ENCODE measurements at regions not wholly inside any gene's neighbourhood (a gene's known extent, or its start where the extent isn't known, plus 50 kb on each side); places are given as distances from the start of the nearest gene placed in this dataset.
"Not testable (repeated sequence)": the region's sequence is repeated elsewhere in the genome, so short reads cannot be mapped to it uniquely, and the experiment has no call there.

GRCh38 chr11:129538323-129538722 lies 162.7 kb downstream of the BARX2 start:
- Mint-ChIP-seq H3K36me3 (peaks cover 0 to 26% (median 0%) of the 10 kb centered on the region in 5 donors), H3K27ac (no peak overlapping the region), H3K4me1 (no peaks in the 10 kb centered on the region), H3K9me3 (peaks cover 10 to 77% (median 35%) of the 10 kb centered on the region in 11 donors), H3K4me3 (no peak overlapping the region), H3K27me3 (peaks cover 0 to 20% (median 6%) of the 10 kb centered on the region in 5 donors)
- ChIA-PET POLR2A (no interaction called here), CTCF (no interaction called here)
- no peak for ATAC-seq
- Histone ChIP-seq H3K4me3 (ENCODE audit: low read length) (no peak overlapping the region), H3K9me3 (ENCODE audit: control insufficient read depth in 2 of 3, low read length in 3 of 3) (no peaks in the 10 kb centered on the region), H3K4me1 (ENCODE audit: control insufficient read depth in 2 of 2, insufficient read depth in 2 of 2, low read length in 2 of 2) (no peaks in the 10 kb centered on the region), H3K36me3 (ENCODE audit: control insufficient read depth in 2 of 3, insufficient read depth in 3 of 3, low read length in 3 of 3) (no peaks in the 10 kb centered on the region), H3K27me3 (ENCODE audit: control insufficient read depth in 2 of 2, insufficient read depth in 2 of 2, low read length in 2 of 2) (no peaks in the 10 kb centered on the region), H3K27ac (ENCODE audit: low read depth, low read length) (no peak overlapping the region)
- intact Hi-C loops (cut with micrococcal nuclease), result no loop called here
- no peak for DNase-seq

GRCh38 chr11:129543515-129544290 lies 168.1 kb downstream of the BARX2 start:
- DNase-seq (no peak), ATAC-seq (no peak)
- Mint-ChIP-seq H3K4me1 (no peaks in the 10 kb centered on the region), H3K4me3 (no peak overlapping the region), H3K27ac (no peak overlapping the region), H3K27me3 (peaks cover 0 to 27% (median 13%) of the 10 kb centered on the region in 5 donors), H3K9me3 (peaks cover 8 to 41% (median 12%) of the 10 kb centered on the region in 11 donors), H3K36me3 (peaks cover 0 to 3% (median 0%) of the 10 kb centered on the region in 5 donors)
- Histone ChIP-seq H3K4me1 (ENCODE audit: control insufficient read depth in 2 of 2, insufficient read depth in 2 of 2, low read length in 2 of 2) (no peaks in the 10 kb centered on the region), H3K36me3 (ENCODE audit: control insufficient read depth in 2 of 3, insufficient read depth in 3 of 3, low read length in 3 of 3) (no peaks in the 10 kb centered on the region), H3K4me3 (ENCODE audit: low read length) (no peak overlapping the region), H3K9me3 (ENCODE audit: control insufficient read depth in 2 of 3, low read length in 3 of 3) (no peaks in the 10 kb centered on the region), H3K27ac (ENCODE audit: low read depth, low read length) (no peak overlapping the region), H3K27me3 (ENCODE audit: control insufficient read depth in 2 of 2, insufficient read depth in 2 of 2, low read length in 2 of 2) (no peaks in the 10 kb centered on the region)
- ChIA-PET CTCF (no interaction called here), POLR2A (no interaction called here)
- intact Hi-C loops (cut with micrococcal nuclease), result no loop called here

- H3K27ac ChIP-seq (ENCODE audit: low read depth, low read length), result no peak overlapping the region
- POLR2A ChIA-PET, result no interaction called here
These were observed 169.0 kb downstream of the BARX2 start for GRCh38 chr11:129544691-129545090.

GRCh38 chr11:129546266-129546665 lies 170.6 kb downstream of the BARX2 start:
- Mint-ChIP-seq H3K27ac (no peak overlapping the region), H3K4me1 (no peaks in the 10 kb centered on the region), H3K9me3 (peaks cover 6 to 40% (median 14%) of the 10 kb centered on the region in 11 donors), H3K4me3 (no peak overlapping the region), H3K27me3 (peaks cover 0 to 32% (median 14%) of the 10 kb centered on the region in 5 donors), H3K36me3 (peaks cover 0 to 8% (median 0%) of the 10 kb centered on the region in 5 donors)
- H3K36me3 ChIP-seq (ENCODE audit: control insufficient read depth in 2 of 3, insufficient read depth in 3 of 3, low read length in 3 of 3), result no peaks in the 10 kb centered on the region
- DNase-seq (no peak), ATAC-seq (no peak)
- H3K27ac ChIP-seq (ENCODE audit: low read depth, low read length), result no peak overlapping the region
- intact Hi-C loops (cut with micrococcal nuclease), result no loop called here
- ChIA-PET CTCF (no interaction called here), POLR2A (no interaction called here)
- no peaks in the 10 kb centered on the region for H3K27me3 ChIP-seq (ENCODE audit: control insufficient read depth in 2 of 2, insufficient read depth in 2 of 2, low read length in 2 of 2)
- no peak overlapping the region for H3K4me3 ChIP-seq (ENCODE audit: low read length)
- no peaks in the 10 kb centered on the region for H3K9me3 ChIP-seq (ENCODE audit: control insufficient read depth in 2 of 3, low read length in 3 of 3)
- no peaks in the 10 kb centered on the region for H3K4me1 ChIP-seq (ENCODE audit: control insufficient read depth in 2 of 2, insufficient read depth in 2 of 2, low read length in 2 of 2)

More at GRCh38 chr11:129544691-129545090, 169.0 kb downstream of the BARX2 start:
- Mint-ChIP-seq H3K4me1 (no peaks in the 10 kb centered on the region), H3K27me3 (peaks cover 0 to 27% (median 13%) of the 10 kb centered on the region in 5 donors), H3K36me3 (peaks cover 0 to 3% (median 0%) of the 10 kb centered on the region in 5 donors), H3K9me3 (peaks cover 8 to 36% (median 12%) of the 10 kb centered on the region in 11 donors), H3K4me3 (no peak overlapping the region), H3K27ac (no peak overlapping the region)
- intact Hi-C loops (cut with micrococcal nuclease), result no loop called here
- DNase-seq (no peak), ATAC-seq (no peak)
- Histone ChIP-seq H3K4me1 (ENCODE audit: control insufficient read depth in 2 of 2, insufficient read depth in 2 of 2, low read length in 2 of 2) (no peaks in the 10 kb centered on the region), H3K4me3 (ENCODE audit: low read length) (no peak overlapping the region), H3K36me3 (ENCODE audit: control insufficient read depth in 2 of 3, insufficient read depth in 3 of 3, low read length in 3 of 3) (no peaks in the 10 kb centered on the region), H3K9me3 (ENCODE audit: control insufficient read depth in 2 of 3, low read length in 3 of 3) (no peaks in the 10 kb centered on the region), H3K27me3 (ENCODE audit: control insufficient read depth in 2 of 2, insufficient read depth in 2 of 2, low read length in 2 of 2) (no peaks in the 10 kb centered on the region)
- CTCF ChIA-PET, result no interaction called here

GRCh38 chr11:129557421-129557820 lies 181.8 kb downstream of the BARX2 start:
- no peaks in the 10 kb centered on the region for H3K36me3 ChIP-seq (ENCODE audit: control insufficient read depth in 2 of 3, insufficient read depth in 3 of 3, low read length in 3 of 3)
- intact Hi-C loops (cut with micrococcal nuclease), result no loop called here
- no peak overlapping the region for H3K27ac ChIP-seq (ENCODE audit: low read depth, low read length)
- no peak for DNase-seq
- Mint-ChIP-seq H3K9me3 (peaks cover 2 to 31% (median 9%) of the 10 kb centered on the region in 11 donors), H3K27ac (no peak overlapping the region), H3K4me1 (no peaks in the 10 kb centered on the region), H3K36me3 (peaks cover 0 to 19% (median 6%) of the 10 kb centered on the region in 5 donors), H3K27me3 (peaks cover 0 to 40% (median 10%) of the 10 kb centered on the region in 5 donors), H3K4me3 (no peak overlapping the region)
- ChIA-PET POLR2A (no interaction called here), CTCF (no interaction called here)
- peaks cover 0 to 6% (median 0%) of the 10 kb centered on the region in 3 experiments for H3K9me3 ChIP-seq (ENCODE audit: control insufficient read depth in 2 of 3, low read length in 3 of 3)
- H3K4me1 ChIP-seq (ENCODE audit: control insufficient read depth in 2 of 2, insufficient read depth in 2 of 2, low read length in 2 of 2), result no peaks in the 10 kb centered on the region
- ATAC-seq, result no peak
- no peaks in the 10 kb centered on the region for H3K27me3 ChIP-seq (ENCODE audit: control insufficient read depth in 2 of 2, insufficient read depth in 2 of 2, low read length in 2 of 2)
- H3K4me3 ChIP-seq (ENCODE audit: low read length), result no peak overlapping the region

- ATAC-seq (no peak), DNase-seq (no peak)
- H3K27me3 ChIP-seq (ENCODE audit: control insufficient read depth in 2 of 2, insufficient read depth in 2 of 2, low read length in 2 of 2), result no peaks in the 10 kb centered on the region
- H3K27ac ChIP-seq (ENCODE audit: low read depth, low read length), result no peak overlapping the region
- no peaks in the 10 kb centered on the region for H3K4me1 Mint-ChIP-seq
- H3K4me3 ChIP-seq (ENCODE audit: low read length), result no peak overlapping the region
- no peaks in the 10 kb centered on the region for H3K36me3 ChIP-seq (ENCODE audit: control insufficient read depth in 2 of 3, insufficient read depth in 3 of 3, low read length in 3 of 3)
- H3K4me3 Mint-ChIP-seq, result no peak overlapping the region
- no peaks in the 10 kb centered on the region for H3K4me1 ChIP-seq (ENCODE audit: control insufficient read depth in 2 of 2, insufficient read depth in 2 of 2, low read length in 2 of 2)
- peaks cover 0 to 38% (median 10%) of the 10 kb centered on the region in 11 donors for H3K9me3 Mint-ChIP-seq
- CTCF ChIA-PET, result no interaction called here
- intact Hi-C loops (cut with micrococcal nuclease), result no loop called here
- peaks cover 0 to 9% (median 0%) of the 10 kb centered on the region in 5 donors for H3K27me3 Mint-ChIP-seq
- H3K27ac Mint-ChIP-seq, result no peak overlapping the region
- peaks cover 0 to 8% (median 2%) of the 10 kb centered on the region in 5 donors for H3K36me3 Mint-ChIP-seq
- POLR2A ChIA-PET, result no interaction called here
- peaks cover 0 to 9% (median 0%) of the 10 kb centered on the region in 3 experiments for H3K9me3 ChIP-seq (ENCODE audit: control insufficient read depth in 2 of 3, low read length in 3 of 3)
These were observed 193.4 kb downstream of the BARX2 start for GRCh38 chr11:129569007-129569406.

- H3K4me3 ChIP-seq (ENCODE audit: low read length); H3K36me3 Mint-ChIP-seq; CTCF ChIA-PET; intact Hi-C loops (cut with micrococcal nuclease); H3K4me3 Mint-ChIP-seq; H3K27ac ChIP-seq (ENCODE audit: low read depth, low read length); POLR2A ChIA-PET; ATAC-seq; H3K4me1 Mint-ChIP-seq; H3K36me3 ChIP-seq (ENCODE audit: control insufficient read depth in 2 of 3, insufficient read depth in 3 of 3, low read length in 3 of 3); DNase-seq; H3K27me3 ChIP-seq (ENCODE audit: control insufficient read depth in 2 of 2, insufficient read depth in 2 of 2, low read length in 2 of 2); H3K27ac Mint-ChIP-seq; H3K4me1 ChIP-seq (ENCODE audit: control insufficient read depth in 2 of 2, insufficient read depth in 2 of 2, low read length in 2 of 2): not testable (repeated sequence)
- peaks cover 0 to 12% (median 0%) of the 10 kb centered on the region in 3 experiments for H3K9me3 ChIP-seq (ENCODE audit: control insufficient read depth in 2 of 3, low read length in 3 of 3)
- Mint-ChIP-seq H3K9me3 (peaks cover 6 to 58% (median 21%) of the 10 kb centered on the region in 11 donors), H3K27me3 (peaks cover 0 to 19% (median 11%) of the 10 kb centered on the region in 5 donors)
These were observed 197.0 kb downstream of the BARX2 start for GRCh38 chr11:129572667-129573066.

Measured in naive thymus-derived CD4-positive, alpha-beta T cell (primary cell).